SU-DHL-6 (cell line): ENCODE measurements at regions not wholly inside any gene's neighbourhood (a gene's known extent, or its start where the extent isn't known, plus 50 kb on each side); places are given as distances from the start of the nearest gene placed in this dataset.

Experiments used
- H2AFZ ChIP-seq: fragments of 200-600 bp; sonication (generic); 2 replicates; pipeline ENCODE4 v1.6.1; 2014; ENCODE audit warnings: low read depth, mild to moderate bottlenecking, moderate library complexity, mixed read lengths, antibody characterized with exemption, low read length; ENCODE audit not compliant: severe bottlenecking
- H3F3A ChIP-seq: fragments of 200-600 bp; shearing (Covaris generic); 2 replicates; pipeline ENCODE4 v1.6.0; 2016; ENCODE audit warnings: antibody characterized with exemption, mild to moderate bottlenecking; ENCODE audit not compliant: insufficient read depth
- H3K27ac ChIP-seq: fragments of 200-600 bp; sonication (generic); 2 replicates; pipeline ENCODE4 v1.5.1; 2016; ENCODE audit warnings: low read depth, mild to moderate bottlenecking, low read length, moderate library complexity, mixed read lengths
- H3K27me3 ChIP-seq: fragments of 200-600 bp; sonication (generic), shearing (Covaris generic); 2 replicates; pipeline ENCODE4 v1.6.0; 2014; ENCODE audit warnings: mild to moderate bottlenecking, low read length
- H3K36me3 ChIP-seq: fragments of 200-600 bp; sonication (generic); 2 replicates; pipeline ENCODE4 v1.6.1; 2014; ENCODE audit warnings: mild to moderate bottlenecking, low read length, mixed read lengths
- H3K4me2 ChIP-seq: fragments of 300-600, 200-600 bp; shearing (Covaris generic), sonication (generic); 2 replicates; pipeline ENCODE4 v1.6.0; 2014; ENCODE audit warnings: low read length, low read depth, mild to moderate bottlenecking; ENCODE audit not compliant: poor library complexity, severe bottlenecking
- H3K4me3 ChIP-seq: fragments of 200-600 bp; sonication (generic); 2 replicates; pipeline ENCODE4 v1.5.1; 2014; ENCODE audit warnings: antibody characterized with exemption, low read length, mild to moderate bottlenecking, mixed read lengths; ENCODE audit not compliant: insufficient read depth, poor library complexity, severe bottlenecking
- H3K79me2 ChIP-seq: fragments of 200-600 bp; sonication (generic); 2 replicates; pipeline ENCODE4 v1.6.1; 2014; ENCODE audit warnings: mild to moderate bottlenecking, low read length, moderate library complexity; ENCODE audit not compliant: insufficient read depth
- H3K9ac ChIP-seq: fragments of 200-600 bp; sonication (generic); 2 replicates; pipeline ENCODE4 v1.7.0; 2014; ENCODE audit warnings: mild to moderate bottlenecking, low read length
- H3K9me2 ChIP-seq: fragments of 200-600 bp; sonication (generic); replicated peaks from 2 replicates; pipeline ENCODE4 v1.6.1; 2014; ENCODE audit warnings: low read length; ENCODE audit not compliant: insufficient read depth
- H3K9me3 ChIP-seq: fragments of 200-600 bp; sonication (generic); 2 replicates; pipeline ENCODE4 v1.6.1; 2014; ENCODE audit warnings: low read length, mixed read lengths; ENCODE audit not compliant: insufficient read depth
- H4K20me1 ChIP-seq: fragments of 200-600 bp; sonication (generic); 2 replicates; pipeline ENCODE4 v1.6.1; 2014; ENCODE audit warnings: low read depth, mild to moderate bottlenecking, antibody characterized with exemption, low read length, moderate library complexity, mixed read lengths
- CTCF ChIP-seq: fragments of 200-600 bp; sonication (generic); IDR thresholded peaks from one replicate; pipeline ENCODE4 v1.5.1; 2017; ENCODE audit warnings: antibody characterized with exemption, mild to moderate bottlenecking, low read length, moderate library complexity; ENCODE audit not compliant: insufficient read depth, poor library complexity, severe bottlenecking
- EZH2phosphoT487 ChIP-seq: fragments of 200-600 bp; sonication (generic), shearing (Covaris generic); conservative IDR thresholded peaks from 2 replicates; pipeline ENCODE4 v1.6.1; 2018; ENCODE audit warnings: mild to moderate bottlenecking, antibody characterized with exemption, low read length, moderate library complexity, mixed read lengths

- H3K4me3 ChIP-seq: no peak overlapping the region
- no peaks in the 10 kb centered on the region for H3K36me3 ChIP-seq
- no peaks in the 10 kb centered on the region for H4K20me1 ChIP-seq
- H3K4me2 ChIP-seq: no peak overlapping the region
- no peak overlapping the region for H2AFZ ChIP-seq
- no peaks in the 10 kb centered on the region for H3F3A ChIP-seq
- no peaks in the 10 kb centered on the region for H3K79me2 ChIP-seq
- no peaks in the 10 kb centered on the region for H3K27me3 ChIP-seq
- TF ChIP-seq EZH2phosphoT487 (no peak), CTCF (no peak)
- H3K27ac ChIP-seq: no peak overlapping the region
- no peak overlapping the region for H3K9ac ChIP-seq
- no peaks in the 10 kb centered on the region for H3K9me2 ChIP-seq
- H3K9me3 ChIP-seq: no peaks in the 10 kb centered on the region
Measured at GRCh38 chr7:47128700-47129099, 453.2 kb downstream of the TNS3 start.

GRCh38 chr7:47125529-47125928, 456.4 kb downstream of the TNS3 start:
- Histone ChIP-seq H4K20me1 (no peaks in the 10 kb centered on the region), H3K9ac (no peak overlapping the region), H3K4me2 (no peak overlapping the region), H3K36me3 (no peaks in the 10 kb centered on the region), H3K9me3 (no peaks in the 10 kb centered on the region), H3F3A (no peaks in the 10 kb centered on the region), H3K27me3 (no peaks in the 10 kb centered on the region), H3K9me2 (no peaks in the 10 kb centered on the region), H3K79me2 (no peaks in the 10 kb centered on the region), H3K4me3 (no peak overlapping the region), H2AFZ (no peak overlapping the region), H3K27ac (no peak overlapping the region)
- no peak for TF ChIP-seq EZH2phosphoT487
- no peak for TF ChIP-seq CTCF

GRCh38 chr7:47119261-47119865, 462.5 kb downstream of the TNS3 start:
- Histone ChIP-seq H3K27ac (no peak overlapping the region), H3K27me3 (no peaks in the 10 kb centered on the region), H3K36me3 (no peaks in the 10 kb centered on the region), H3K4me2 (no peak overlapping the region), H3F3A (no peaks in the 10 kb centered on the region), H3K79me2 (no peaks in the 10 kb centered on the region), H3K9me2 (no peaks in the 10 kb centered on the region), H3K9me3 (no peaks in the 10 kb centered on the region), H2AFZ (no peak overlapping the region), H4K20me1 (no peaks in the 10 kb centered on the region), H3K9ac (no peak overlapping the region), H3K4me3 (no peak overlapping the region)
- no peak for TF ChIP-seq CTCF
- no peak for TF ChIP-seq EZH2phosphoT487

GRCh38 chr7:47104206-47104549, 477.7 kb downstream of the TNS3 start:
- Histone ChIP-seq H3K4me3 (no peak overlapping the region), H4K20me1 (no peaks in the 10 kb centered on the region), H3K27ac (no peak overlapping the region), H3K9me3 (no peaks in the 10 kb centered on the region), H3K9me2 (no peaks in the 10 kb centered on the region), H3F3A (no peaks in the 10 kb centered on the region; the same call in 1 of the 2 replicates), H3K4me2 (no peak overlapping the region), H3K36me3 (no peaks in the 10 kb centered on the region), H3K79me2 (no peaks in the 10 kb centered on the region), H2AFZ (no peak overlapping the region), H3K9ac (no peak overlapping the region), H3K27me3 (no peaks in the 10 kb centered on the region)
- TF ChIP-seq CTCF (no peak), EZH2phosphoT487 (no peak)
